ENCODE measurements at regions not wholly inside any gene's neighbourhood (a gene's known extent, or its start where the extent isn't known, plus 50 kb on each side); places are given as distances from the start of the nearest gene placed in this dataset.

- TF ChIP-seq CTCF (IDR thresholded peaks at IDR 0.05; ENCODE audit: low read depth, low read length), result no peak
- TF ChIP-seq EZH2phosphoT487 (IDR thresholded peaks at IDR 0.05; ENCODE audit: low read depth), result no peak
Observed at GRCh38 chr5:117255211-117256027, 680.8 kb upstream of the SEMA6A start.

Data from OCI-LY3 (cell line).